ENCODE measurements at regions not wholly inside any gene's neighbourhood (a gene's known extent, or its start where the extent isn't known, plus 50 kb on each side); places are given as distances from the start of the nearest gene placed in this dataset.
A peak's percentile ranks its signal among the peaks of the same experiment; 100 is the strongest.

- H3K9me3 ChIP-seq, result no peaks in the 10 kb centered on the region
- no peaks in the 10 kb centered on the region for H3K9me2 ChIP-seq
- no peaks in the 10 kb centered on the region for H4K20me1 ChIP-seq (ENCODE audit: insufficient read depth)
- H3K27me3 ChIP-seq (ENCODE audit: insufficient read depth), result no peaks in the 10 kb centered on the region
- peak overlapping the region in 1 of 2 experiments; percentile 43; a peak in 1 of 4 replicates for H3K27ac ChIP-seq (ENCODE audit: low read depth in 2 of 2, low read length in 1 of 2)
- ChIA-PET CTCF (interaction anchor here (1.1 kb wide), 1 partner anchor 24 kb away, joined by 3 read pairs; no protein-coding TSS in a partner anchor), POLR2A (no interaction called here)
- H2AFZ ChIP-seq (ENCODE audit: low read depth), result no peak overlapping the region
- H3K79me2 ChIP-seq (ENCODE audit: insufficient read depth), result no peaks in the 10 kb centered on the region
- H3K9ac ChIP-seq, result no peak overlapping the region
- H3K4me3 ChIP-seq (ENCODE audit: low read depth in 2 of 2, low read length in 1 of 2), result no peak overlapping the region
- 4% methylated on average over 1 of the region's 1 CpG for WGBS (ENCODE audit: low lambda C conversion rate)
- peak; percentile 1 for DNase-seq
- H3F3A ChIP-seq (replicated peaks; ENCODE audit: insufficient read depth), result no peaks in the 10 kb centered on the region
- no peaks in the 10 kb centered on the region; a peak in 1 of 4 replicates for H3K4me1 ChIP-seq (ENCODE audit: control insufficient read depth in 1 of 2, insufficient read depth in 2 of 2, low read depth in 1 of 2, low read length in 1 of 2)
- no peak overlapping the region for H3K4me2 ChIP-seq
- no peak for TF ChIP-seq RXRA (IDR thresholded peaks at IDR 0.05; ENCODE audit: borderline replicate concordance, low read depth)
- no peak for TF ChIP-seq SMC3 (IDR thresholded peaks at IDR 0.05; ENCODE audit: low read depth, low read length)
- no peak for TF ChIP-seq YY1 (IDR thresholded peaks at IDR 0.05; ENCODE audit: low read depth)
- no peak for TF ChIP-seq SIN3A (IDR thresholded peaks at IDR 0.05; ENCODE audit: borderline replicate concordance, low read depth, low read length)
- TF ChIP-seq TCF12 (IDR thresholded peaks at IDR 0.05), result no peak
- no peak for TF ChIP-seq ZBTB33 (IDR thresholded peaks at IDR 0.05; ENCODE audit: borderline replicate concordance, low read depth)
- TF ChIP-seq JUND (IDR thresholded peaks at IDR 0.05), result no peak
- TF ChIP-seq GATA2 (CRISPR knock-in tag; IDR thresholded peaks at IDR 0.05), result no peak
- TF ChIP-seq RCOR1 (IDR thresholded peaks at IDR 0.05; ENCODE audit: low read length), result no peak
- no peak for TF ChIP-seq CHD2 (IDR thresholded peaks at IDR 0.05; ENCODE audit: low read length, partially characterized antibody)
- no peak for TF ChIP-seq GABPA (IDR thresholded peaks at IDR 0.05; ENCODE audit: low read depth)
- TF ChIP-seq PBX3 (IDR thresholded peaks at IDR 0.05), result no peak
- TF ChIP-seq TAF1 (IDR thresholded peaks at IDR 0.05; ENCODE audit: borderline replicate concordance, low read depth, low read length), result no peak
- no peak for TF ChIP-seq FOSL2 (IDR thresholded peaks at IDR 0.05; ENCODE audit: borderline replicate concordance, low read depth)
- TF ChIP-seq CTCF (IDR thresholded peaks at IDR 0.05), result no peak
- no peak for TF ChIP-seq USF1 (IDR thresholded peaks at IDR 0.05; ENCODE audit: borderline replicate concordance, low read depth)
- no peak for TF ChIP-seq NRF1 (IDR thresholded peaks at IDR 0.05; ENCODE audit: low read depth, low read length)
- no peak for TF ChIP-seq EP300 (IDR thresholded peaks at IDR 0.05; ENCODE audit: borderline replicate concordance in 1 of 2, low read depth in 1 of 2, low read length in 1 of 2)
- no peaks in the 10 kb centered on the region for H3K36me3 ChIP-seq (replicated peaks in 1 of 2; ENCODE audit: control insufficient read depth in 1 of 2, insufficient read depth in 2 of 2, low read length in 1 of 2)
Observed at GRCh38 chr13:74336546-74336945, 202.3 kb upstream of the KLF12 start.
